ENCODE measurements at regions not wholly inside any gene's neighbourhood (a gene's known extent, or its start where the extent isn't known, plus 50 kb on each side); places are given as distances from the start of the nearest gene placed in this dataset.

GRCh38 chr12:46454981-46455380 lies 82.4 kb upstream of the SLC38A2 start:
- Histone ChIP-seq H3K36me3 (ENCODE audit: control insufficient read depth, insufficient read depth, low read length) (no peaks in the 10 kb centered on the region), H3K27me3 (replicated peaks; ENCODE audit: control insufficient read depth, insufficient read depth, low read length) (no peaks in the 10 kb centered on the region), H3K4me3 (replicated peaks; ENCODE audit: low read depth, low read length) (no peak overlapping the region)
- no peak for DNase-seq (ENCODE audit: extremely low read depth, insufficient read length)
- TF ChIP-seq CTCF (IDR thresholded peaks at IDR 0.05; ENCODE audit: insufficient read depth, low read length, poor library complexity, severe bottlenecking), result no peak

- no peak for DNase-seq (ENCODE audit: extremely low read depth, insufficient read length)
- Histone ChIP-seq H3K27me3 (replicated peaks; ENCODE audit: control insufficient read depth, insufficient read depth, low read length) (no peaks in the 10 kb centered on the region), H3K36me3 (ENCODE audit: control insufficient read depth, insufficient read depth, low read length) (no peaks in the 10 kb centered on the region), H3K4me3 (replicated peaks; ENCODE audit: low read depth, low read length) (no peak overlapping the region)
- TF ChIP-seq CTCF (IDR thresholded peaks at IDR 0.05; ENCODE audit: insufficient read depth, low read length, poor library complexity, severe bottlenecking), result no peak
Measured at GRCh38 chr12:46453428-46453827, 80.9 kb upstream of the SLC38A2 start.

GRCh38 chr12:46452776-46453175 lies 80.2 kb upstream of the SLC38A2 start:
- TF ChIP-seq CTCF (IDR thresholded peaks at IDR 0.05; ENCODE audit: insufficient read depth, low read length, poor library complexity, severe bottlenecking), result no peak
- Histone ChIP-seq H3K27me3 (replicated peaks; ENCODE audit: control insufficient read depth, insufficient read depth, low read length) (no peaks in the 10 kb centered on the region), H3K4me3 (replicated peaks; ENCODE audit: low read depth, low read length) (no peak overlapping the region), H3K36me3 (ENCODE audit: control insufficient read depth, insufficient read depth, low read length) (no peaks in the 10 kb centered on the region)
- no peak for DNase-seq (ENCODE audit: extremely low read depth, insufficient read length)

DNA sequence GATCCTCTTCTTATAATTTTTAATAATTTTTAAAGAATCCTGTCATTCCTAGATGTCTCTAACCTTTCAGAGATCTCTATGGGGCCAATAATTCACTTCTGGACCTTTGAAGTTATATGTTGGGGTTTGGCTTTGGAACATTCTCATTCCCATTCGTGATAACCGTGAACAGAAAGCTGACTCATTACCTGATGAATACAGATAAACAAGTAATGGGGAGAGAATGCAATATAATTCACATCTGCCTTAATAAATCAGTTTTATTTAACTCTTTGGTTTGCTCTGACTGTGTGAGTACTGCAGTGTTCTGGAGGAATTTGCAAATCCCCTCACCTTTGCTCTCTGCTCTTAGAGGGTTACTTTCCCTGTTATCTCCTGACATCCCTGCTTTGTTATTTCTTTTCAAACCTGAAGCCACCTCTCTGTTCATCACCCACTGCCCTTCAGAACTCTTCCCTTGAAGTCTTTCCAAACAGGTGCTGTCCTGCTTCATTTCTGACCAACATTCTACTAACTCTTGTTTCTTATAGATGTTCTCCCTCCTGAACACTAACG lies 79.6 kb upstream of the SLC38A2 start:
- Histone ChIP-seq H3K4me3 (replicated peaks; ENCODE audit: low read depth, low read length) (no peak overlapping the region), H3K27me3 (replicated peaks; ENCODE audit: control insufficient read depth, insufficient read depth, low read length) (no peaks in the 10 kb centered on the region), H3K36me3 (ENCODE audit: control insufficient read depth, insufficient read depth, low read length) (no peaks in the 10 kb centered on the region)
- TF ChIP-seq CTCF (IDR thresholded peaks at IDR 0.05; ENCODE audit: insufficient read depth, low read length, poor library complexity, severe bottlenecking), result no peak
- DNase-seq (ENCODE audit: extremely low read depth, insufficient read length), result no peak

GRCh38 chr12:46451276-46452021 lies 78.9 kb upstream of the SLC38A2 start:
- TF ChIP-seq CTCF (IDR thresholded peaks at IDR 0.05; ENCODE audit: insufficient read depth, low read length, poor library complexity, severe bottlenecking), result no peak
- DNase-seq (ENCODE audit: extremely low read depth, insufficient read length), result no peak
- no peak overlapping the region for H3K4me3 ChIP-seq (replicated peaks; ENCODE audit: low read depth, low read length)

More at GRCh38 chr12:46451276-46452021, 78.9 kb upstream of the SLC38A2 start:
- Histone ChIP-seq H3K27me3 (replicated peaks; ENCODE audit: control insufficient read depth, insufficient read depth, low read length) (no peaks in the 10 kb centered on the region), H3K36me3 (ENCODE audit: control insufficient read depth, insufficient read depth, low read length) (no peaks in the 10 kb centered on the region)
